Liver (tissue), 7 donors: ENCODE measurements at regions not wholly inside any gene's neighbourhood (a gene's known extent, or its start where the extent isn't known, plus 50 kb on each side); places are given as distances from the start of the nearest gene placed in this dataset.
"Not testable (repeated sequence)": the region's sequence is repeated elsewhere in the genome, so short reads cannot be mapped to it uniquely, and the experiment has no call there.

Experiments used
- DNase-seq: peaks from one replicate; pipeline ENCODE4 v3.0.0-alpha.2; 2017; ENCODE audit warnings: low spot score
- H3K27ac ChIP-seq, 2 donors: one replicate each; pipeline ENCODE4 v1.7.0; 2013; ENCODE audit warnings: inconsistent platforms in 2 of 2, low read length in 2 of 2, control low read depth in 1 of 2, low read depth in 1 of 2, mild to moderate bottlenecking in 1 of 2
- H3K27me3 ChIP-seq, 4 donors: one replicate each; pipeline versions ENCODE4 v1.6.1 to v1.7.0; 2013; ENCODE audit warnings: low read length in 3 of 4, inconsistent platforms in 1 of 4, mild to moderate bottlenecking in 1 of 4, moderate library complexity in 1 of 4; ENCODE audit not compliant: control insufficient read depth in 4 of 4, insufficient read depth in 4 of 4
- H3K36me3 ChIP-seq, 4 donors: one replicate each; pipeline versions ENCODE4 v1.6.1 to v1.7.0; 2013; ENCODE audit warnings: low read length in 3 of 4, mild to moderate bottlenecking in 3 of 4, low read depth in 1 of 4, moderate library complexity in 1 of 4; ENCODE audit not compliant: control insufficient read depth in 4 of 4, insufficient read depth in 3 of 4
- H3K4me1 ChIP-seq, 4 donors: one replicate each; pipeline versions ENCODE4 v1.6.1 to v1.7.0; 2013; ENCODE audit warnings: low read length in 3 of 4, mild to moderate bottlenecking in 3 of 4, moderate library complexity in 1 of 4; ENCODE audit not compliant: control insufficient read depth in 4 of 4, insufficient read depth in 4 of 4
- H3K4me3 ChIP-seq, 3 donors: one replicate each; pipeline versions ENCODE4 v1.6.1 to v1.7.0; 2013; ENCODE audit warnings: low read length in 3 of 3, control low read depth in 1 of 3, low read depth in 1 of 3, mild to moderate bottlenecking in 1 of 3
- H3K9ac ChIP-seq, 2 donors: one replicate each; pipeline ENCODE4 v1.7.0; 2013; ENCODE audit warnings: low read length in 2 of 2, mild to moderate bottlenecking in 2 of 2, moderate library complexity in 2 of 2, control low read depth in 1 of 2, low read depth in 1 of 2
- H3K9me3 ChIP-seq, 4 donors: one replicate each; pipeline versions ENCODE4 v1.6.1 to v1.7.0; 2013; ENCODE audit warnings: low read length in 3 of 4; ENCODE audit not compliant: control insufficient read depth in 4 of 4
- ATF3 ChIP-seq: IDR thresholded peaks from 2 replicates; pipeline ENCODE4 v1.6.1; 2016; ENCODE audit warnings: antibody characterized with exemption
- EGR1 ChIP-seq, 2 donors: IDR thresholded peaks; 2 replicates each; pipeline ENCODE4 v1.6.1; 2016 to 2018; ENCODE audit warnings: antibody characterized with exemption in 2 of 2, low read depth in 2 of 2
- FOXA1 ChIP-seq: IDR thresholded peaks from 2 replicates; pipeline ENCODE4 v1.6.1; 2016; ENCODE audit warnings: antibody characterized with exemption
- FOXA2 ChIP-seq: IDR thresholded peaks from 2 replicates; pipeline ENCODE4 v1.6.1; 2016; ENCODE audit warnings: antibody characterized with exemption
- GABPA ChIP-seq, 2 donors: IDR thresholded peaks in 1 of 2; conservative IDR thresholded peaks in 1 of 2; 2 replicates each; pipeline ENCODE4 v1.6.1; 2016; ENCODE audit warnings: antibody characterized with exemption in 2 of 2, mild to moderate bottlenecking in 1 of 2, moderate library complexity in 1 of 2
- HNF4A ChIP-seq, 2 donors: conservative IDR thresholded peaks; 2 replicates each; pipeline ENCODE4 v1.6.1; 2016; ENCODE audit warnings: antibody characterized with exemption in 2 of 2, mild to moderate bottlenecking in 2 of 2
- HNF4G ChIP-seq: IDR thresholded peaks from 2 replicates; pipeline ENCODE4 v1.6.1; 2016; ENCODE audit warnings: antibody characterized with exemption
- JUND ChIP-seq, 2 donors: IDR thresholded peaks; 2 replicates each; pipeline ENCODE4 v1.6.1; 2016; ENCODE audit warnings: antibody characterized with exemption in 2 of 2
- MAX ChIP-seq: IDR thresholded peaks from 2 replicates; pipeline ENCODE4 v1.6.1; 2016; ENCODE audit warnings: antibody characterized with exemption
- NR2F2 ChIP-seq: IDR thresholded peaks from 2 replicates; pipeline ENCODE4 v1.6.1; 2016; ENCODE audit warnings: antibody characterized with exemption
- RAD21 ChIP-seq, 2 donors: IDR thresholded peaks; 2 replicates each; pipeline ENCODE4 v1.6.1; 2016; ENCODE audit warnings: antibody characterized with exemption in 2 of 2, mild to moderate bottlenecking in 2 of 2
- REST ChIP-seq: IDR thresholded peaks from 2 replicates; pipeline ENCODE4 v1.6.1; 2016; ENCODE audit warnings: antibody characterized with exemption, mild to moderate bottlenecking
- RXRA ChIP-seq, 2 donors: IDR thresholded peaks; 2 replicates each; pipeline ENCODE4 v1.6.1; 2017 to 2018; ENCODE audit warnings: antibody characterized with exemption in 2 of 2, mild to moderate bottlenecking in 1 of 2
- TAF1 ChIP-seq: conservative IDR thresholded peaks from 2 replicates; pipeline ENCODE4 v1.6.1; 2016; ENCODE audit warnings: antibody characterized with exemption, mild to moderate bottlenecking
- YY1 ChIP-seq: IDR thresholded peaks from 2 replicates; pipeline ENCODE4 v1.6.1; 2016; ENCODE audit warnings: antibody characterized with exemption, mild to moderate bottlenecking
- ZBTB33 ChIP-seq: IDR thresholded peaks from 2 replicates; pipeline ENCODE4 v1.6.1; 2016; ENCODE audit warnings: antibody characterized with exemption
- WGBS: extraction: QIAGEN DNeasy Blood & Tissue Kit; methylation state at CpG from one replicate; pipeline ENCODE4 v1.1.7; 2013; 5-methylcytosine and 5-hydroxymethylcytosine counted together
- donor health status: healthy.
- donor health status: healthy.
- donor health status: healthy.
- donor health status: healthy.

GRCh38 chr7:56811081-56811480, 321.2 kb downstream of the ZNF479 start:
- DNase-seq, result no peak
- TF ChIP-seq JUND (IDR thresholded peaks at IDR 0.05) (no peak), TAF1 (no peak), RAD21 (IDR thresholded peaks at IDR 0.05) (no peak), HNF4A (conservative IDR thresholded peaks at IDR 0.05) (no peak), YY1 (no peak), REST (no peak), HNF4G (no peak), EGR1 (IDR thresholded peaks at IDR 0.05; ENCODE audit: low read depth in 2 of 2) (no peak), FOXA1 (no peak), ATF3 (no peak), RXRA (IDR thresholded peaks at IDR 0.05) (no peak), ZBTB33 (no peak), GABPA (IDR thresholded peaks at IDR 0.05 in 1 of 2, conservative IDR thresholded peaks at IDR 0.05 in 1 of 2) (no peak)
- H3K9ac ChIP-seq, result no peak overlapping the region
- H3K9me3 ChIP-seq, result peaks cover 0 to 3% (median under 1%) of the 10 kb centered on the region in 4 donors
- no peaks in the 10 kb centered on the region for H3K36me3 ChIP-seq
- H3K4me1 ChIP-seq, result no peaks in the 10 kb centered on the region
- H3K27ac ChIP-seq, result no peak overlapping the region
- WGBS, result 93% methylated on average over 14 of the region's 14 CpGs
- no peaks in the 10 kb centered on the region for H3K27me3 ChIP-seq
- H3K4me3 ChIP-seq, result no peak overlapping the region

GRCh38 chr7:56810466-56810865, 321.8 kb downstream of the ZNF479 start:
- TF ChIP-seq TAF1, result no peak
- TF ChIP-seq JUND (IDR thresholded peaks at IDR 0.05), result no peak
- no peak for TF ChIP-seq MAX
- no peak for TF ChIP-seq YY1
- no peak for TF ChIP-seq FOXA1
- no peak for TF ChIP-seq HNF4A (conservative IDR thresholded peaks at IDR 0.05)
- no peak for TF ChIP-seq RAD21 (IDR thresholded peaks at IDR 0.05)
- TF ChIP-seq NR2F2, result no peak
- no peak for TF ChIP-seq FOXA2
- no peak for TF ChIP-seq ATF3
- no peak for TF ChIP-seq RXRA (IDR thresholded peaks at IDR 0.05)
- H3K4me1 ChIP-seq, result no peaks in the 10 kb centered on the region
- no peaks in the 10 kb centered on the region for H3K36me3 ChIP-seq
- H3K27ac ChIP-seq, result no peak overlapping the region
- WGBS, result 89% methylated on average over 15 of the region's 15 CpGs
- peaks cover 0 to 3% (median under 1%) of the 10 kb centered on the region in 4 donors for H3K9me3 ChIP-seq
- DNase-seq, result no peak
- H3K4me3 ChIP-seq, result no peak overlapping the region
- H3K9ac ChIP-seq, result no peak overlapping the region
- H3K27me3 ChIP-seq, result no peaks in the 10 kb centered on the region

GRCh38 chr7:56809734-56810133, 322.5 kb downstream of the ZNF479 start:
- not testable (repeated sequence) for H3K9me3 ChIP-seq, H3K36me3 ChIP-seq, DNase-seq, H3K9ac ChIP-seq, H3K4me1 ChIP-seq, H3K27me3 ChIP-seq, H3K4me3 ChIP-seq, H3K27ac ChIP-seq
- WGBS, result 87% methylated on average over 19 of the region's 19 CpGs

GRCh38 chr7:56804755-56805064, 327.5 kb downstream of the ZNF479 start:
- not testable (repeated sequence) for H3K27me3 ChIP-seq, H3K27ac ChIP-seq, H3K36me3 ChIP-seq, H3K4me3 ChIP-seq, DNase-seq, H3K9ac ChIP-seq, H3K4me1 ChIP-seq, H3K9me3 ChIP-seq
- 85% methylated on average over 13 of the region's 13 CpGs for WGBS
